Gastrocnemius medialis (tissue), 4 donors: ENCODE measurements at regions not wholly inside any gene's neighbourhood (a gene's known extent, or its start where the extent isn't known, plus 50 kb on each side); places are given as distances from the start of the nearest gene placed in this dataset.

Source experiments
- ATAC-seq, 2 donors: fragments of 150-250 bp; one replicate each; pipeline ENCODE4 v1.9.1; 2016
- DNase-seq, 2 donors: peaks; one replicate each; pipeline ENCODE4 v3.0.0-alpha.2; 2019
- H3K27ac ChIP-seq, 4 donors: fragments of 200-600 bp; sonication (generic); 1 replicate in 1 of 4; 2 replicates in 3 of 4; pipeline ENCODE4 v1.5.1; 2016 to 2018; ENCODE audit warnings: mild to moderate bottlenecking in 2 of 4, moderate library complexity in 1 of 4
- H3K27me3 ChIP-seq, 3 donors: fragments of 200-600 bp; sonication (generic) in 2 of 3; 1 replicate in 1 of 3; 2 replicates in 2 of 3; pipeline versions ENCODE4 v1.5.1 to v1.6.0; 2016 to 2019; ENCODE audit warnings: mild to moderate bottlenecking in 1 of 3, moderate library complexity in 1 of 3
- H3K36me3 ChIP-seq, 2 donors: fragments of 200-600 bp; sonication (generic) in 1 of 2; one replicate each; pipeline ENCODE4 v1.5.1; 2017 to 2018
- H3K4me1 ChIP-seq, 2 donors: fragments of 200-600 bp; sonication (generic) in 1 of 2; one replicate each; pipeline ENCODE4 v1.5.1; 2016 to 2017; ENCODE audit warnings: mild to moderate bottlenecking in 2 of 2
- H3K4me3 ChIP-seq, 4 donors: fragments of 200-600 bp; sonication (generic) in 3 of 4; 1 replicate in 1 of 4; 2 replicates in 3 of 4; pipeline ENCODE4 v1.5.1; 2016 to 2019; ENCODE audit warnings: mild to moderate bottlenecking in 2 of 4
- H3K9me3 ChIP-seq, 3 donors: fragments of 200-600 bp; sonication (generic) in 2 of 3; 1 replicate in 1 of 3; 2 replicates in 2 of 3; pipeline ENCODE4 v1.5.1; 2016 to 2019
- POLR2A ChIP-seq, 2 donors: fragments of 450-650 bp; IDR thresholded peaks; one replicate each; pipeline ENCODE4 v1.6.1; 2017; ENCODE audit warnings: antibody characterized with exemption in 2 of 2, mild to moderate bottlenecking in 2 of 2, moderate library complexity in 2 of 2
- in situ Hi-C, 4 donors: fragments of 200-750 bp; cut with MboI; loops; one replicate each; pipeline versions ENCODE4 v1.15.0 to v1.8.0; 2017; ENCODE audit warnings: low sequenced_read_pairs in 4 of 4
- intact Hi-C: fragments of 100-400 bp; cut with DNase I; formaldehyde crosslinking; loops from one replicate; pipeline ENCODE4 v1.15.1; 2023; ENCODE audit warnings: low total_unique reads
- TF ChIP-seq, protein P1 (sequence below), 5 experiments: fragments of 450-650 bp in 3 of 5; fragments of 200-600 bp in 2 of 5; sonication (generic) in 2 of 5; IDR thresholded peaks in 4 of 5; conservative IDR thresholded peaks in 1 of 5; 1 replicate in 4 of 5; 2 replicates in 1 of 5; pipeline ENCODE4 v1.5.1; 2016 to 2019; ENCODE audit warnings: antibody characterized with exemption in 5 of 5, mild to moderate bottlenecking in 3 of 5, moderate library complexity in 3 of 5

DNA sequence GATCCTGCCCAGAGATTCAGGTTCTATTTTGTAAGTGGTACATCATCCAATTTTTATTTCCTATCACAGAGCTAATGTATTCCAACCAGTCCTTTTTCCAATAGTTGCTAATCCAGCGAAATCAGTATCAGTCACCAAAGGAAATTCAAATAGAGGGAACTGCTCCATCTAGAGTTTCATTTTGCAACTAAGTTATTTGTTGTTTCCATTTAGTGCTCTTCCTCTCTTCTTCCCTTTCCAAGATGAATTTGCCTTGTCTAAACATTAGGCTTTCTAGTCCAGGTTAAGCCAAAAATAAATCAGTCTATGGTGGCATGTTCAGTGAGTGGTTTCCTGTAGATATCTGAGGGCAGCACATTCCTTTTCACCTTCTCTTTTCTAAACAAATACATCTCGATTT lies 79.8 kb upstream of the SPATA31D4 start:
- ATAC-seq (no peak), DNase-seq (no peak)
- intact Hi-C loops (loop anchor here (5.0 kb wide), 2 partner anchors 161 to 326 kb away; partner anchors contain the start of gene TLE1), in situ Hi-C loops (loop anchor here in 2 of 4 donors (25.0 kb wide), 1 partner anchor 336 kb away; no protein-coding TSS in a partner anchor)
- no peak for TF ChIP-seq POLR2A (IDR thresholded peaks at IDR 0.05)
- TF ChIP-seq, protein P1, sequence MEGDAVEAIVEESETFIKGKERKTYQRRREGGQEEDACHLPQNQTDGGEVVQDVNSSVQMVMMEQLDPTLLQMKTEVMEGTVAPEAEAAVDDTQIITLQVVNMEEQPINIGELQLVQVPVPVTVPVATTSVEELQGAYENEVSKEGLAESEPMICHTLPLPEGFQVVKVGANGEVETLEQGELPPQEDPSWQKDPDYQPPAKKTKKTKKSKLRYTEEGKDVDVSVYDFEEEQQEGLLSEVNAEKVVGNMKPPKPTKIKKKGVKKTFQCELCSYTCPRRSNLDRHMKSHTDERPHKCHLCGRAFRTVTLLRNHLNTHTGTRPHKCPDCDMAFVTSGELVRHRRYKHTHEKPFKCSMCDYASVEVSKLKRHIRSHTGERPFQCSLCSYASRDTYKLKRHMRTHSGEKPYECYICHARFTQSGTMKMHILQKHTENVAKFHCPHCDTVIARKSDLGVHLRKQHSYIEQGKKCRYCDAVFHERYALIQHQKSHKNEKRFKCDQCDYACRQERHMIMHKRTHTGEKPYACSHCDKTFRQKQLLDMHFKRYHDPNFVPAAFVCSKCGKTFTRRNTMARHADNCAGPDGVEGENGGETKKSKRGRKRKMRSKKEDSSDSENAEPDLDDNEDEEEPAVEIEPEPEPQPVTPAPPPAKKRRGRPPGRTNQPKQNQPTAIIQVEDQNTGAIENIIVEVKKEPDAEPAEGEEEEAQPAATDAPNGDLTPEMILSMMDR (IDR thresholded peaks at IDR 0.05 in 4 of 5, conservative IDR thresholded peaks at IDR 0.05 in 1 of 5), result peak in 2 of 5 experiments; percentile 31 to 42
- no peaks in the 10 kb centered on the region for H3K9me3 ChIP-seq
- peaks cover 12 to 22% of the 10 kb centered on the region in 2 donors for H3K4me1 ChIP-seq
- H3K36me3 ChIP-seq, result no peaks in the 10 kb centered on the region
- H3K4me3 ChIP-seq, result no peak overlapping the region
- H3K27ac ChIP-seq, result no peak overlapping the region
- H3K27me3 ChIP-seq, result no peaks in the 10 kb centered on the region

DNA sequence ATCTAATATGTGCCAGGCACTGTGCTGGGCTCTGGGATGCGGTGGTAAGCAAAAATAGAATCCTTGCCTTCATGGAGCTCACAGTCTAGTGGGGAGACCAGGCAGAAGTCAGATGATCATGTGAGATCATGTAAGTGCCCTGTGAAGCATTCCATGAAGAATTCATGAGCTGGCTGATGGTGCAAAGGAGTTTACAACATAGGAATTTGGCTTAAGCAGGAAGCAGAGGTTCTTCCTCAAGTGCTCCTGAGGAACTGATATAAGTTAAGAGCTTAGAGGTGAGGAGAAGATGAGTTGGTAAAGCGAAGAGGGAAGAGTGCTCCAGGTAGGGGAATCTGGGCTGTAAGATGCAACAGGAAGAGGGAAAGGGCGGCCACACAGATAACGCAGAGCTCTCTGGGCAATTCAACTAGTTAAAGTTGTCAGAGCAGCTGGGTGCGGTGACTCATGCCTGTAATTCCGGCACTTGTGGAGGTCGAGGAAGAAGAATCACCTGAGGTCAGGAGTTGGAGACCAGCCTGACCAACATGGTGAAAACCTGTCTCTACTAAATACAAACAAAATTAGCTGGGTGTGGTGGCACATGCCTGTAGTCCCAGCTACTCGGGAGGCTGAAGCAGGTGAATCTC lies 78.5 kb upstream of the SPATA31D4 start:
- DNase-seq (no peak), ATAC-seq (no peak)
- no peak overlapping the region for H3K4me3 ChIP-seq
- no peaks in the 10 kb centered on the region for H3K27me3 ChIP-seq
- H3K27ac ChIP-seq, result no peak overlapping the region
- TF ChIP-seq, protein P1 (IDR thresholded peaks at IDR 0.05 in 4 of 5, conservative IDR thresholded peaks at IDR 0.05 in 1 of 5), result no peak
- no peak for TF ChIP-seq POLR2A (IDR thresholded peaks at IDR 0.05)
- H3K36me3 ChIP-seq, result no peaks in the 10 kb centered on the region
- in situ Hi-C loops, result loop anchor here in 2 of 4 donors (25.0 kb wide), 1 partner anchor 337 kb away; no protein-coding TSS in a partner anchor
- no peaks in the 10 kb centered on the region for H3K9me3 ChIP-seq
- peaks cover 12 to 22% of the 10 kb centered on the region in 2 donors for H3K4me1 ChIP-seq
- intact Hi-C loops, result loop anchor here (5.0 kb wide), 2 partner anchors 162 to 327 kb away; partner anchors contain the start of gene TLE1

DNA sequence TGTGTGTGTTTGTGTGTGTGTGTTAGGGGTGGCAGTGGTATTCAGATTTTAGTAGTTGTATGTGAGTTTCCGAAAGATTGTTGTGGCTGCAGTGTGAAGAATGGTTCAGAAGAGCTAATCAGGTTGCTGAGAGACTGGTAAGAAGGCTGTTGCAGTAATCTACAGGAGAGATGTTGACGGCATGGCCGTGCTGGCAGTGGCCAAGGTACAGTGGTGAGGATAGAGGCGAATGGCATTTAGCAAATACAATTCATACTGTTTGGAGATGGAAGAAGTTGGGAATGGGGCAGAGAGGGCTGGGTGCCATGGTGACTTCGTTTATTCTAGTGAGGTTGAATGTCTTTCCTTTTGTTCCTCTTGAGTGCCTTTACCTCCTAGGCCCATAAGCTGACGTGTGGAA lies 77.5 kb upstream of the SPATA31D4 start:
- Histone ChIP-seq H3K27ac (peak overlapping the region in 1 of 4 donors; percentile 36), H3K4me3 (no peak overlapping the region), H3K36me3 (no peaks in the 10 kb centered on the region), H3K9me3 (no peaks in the 10 kb centered on the region), H3K4me1 (peaks cover 12 to 22% of the 10 kb centered on the region in 2 donors), H3K27me3 (no peaks in the 10 kb centered on the region)
- DNase-seq, result no peak
- no peak for ATAC-seq
- in situ Hi-C loops (no loop called here), intact Hi-C loops (no loop called here)
- TF ChIP-seq, protein P1 (IDR thresholded peaks at IDR 0.05 in 4 of 5, conservative IDR thresholded peaks at IDR 0.05 in 1 of 5), result no peak
- TF ChIP-seq POLR2A (IDR thresholded peaks at IDR 0.05), result no peak

DNA sequence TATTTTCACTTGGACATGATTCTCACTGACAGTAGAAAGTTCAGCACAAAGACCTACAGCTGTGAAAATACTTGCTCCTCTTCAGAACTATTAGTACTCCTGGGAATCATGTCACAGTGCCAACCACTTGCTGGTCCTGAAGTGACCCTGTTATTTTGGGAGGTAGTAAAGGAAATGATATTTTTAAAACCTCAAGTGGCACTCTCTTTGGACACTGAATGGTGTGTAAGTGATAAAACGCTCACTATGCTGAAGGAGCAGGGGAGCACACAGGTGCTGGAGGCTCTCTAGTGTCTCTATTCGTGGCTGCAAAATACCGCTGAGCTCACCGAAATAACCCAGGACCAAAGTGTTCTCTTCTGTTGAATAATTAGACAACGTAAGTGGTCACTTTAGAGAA lies 76.9 kb upstream of the SPATA31D4 start:
- DNase-seq (no peak), ATAC-seq (peak in 1 of 2 donors; percentile 32)
- Histone ChIP-seq H3K4me3 (no peak overlapping the region), H3K4me1 (peaks cover 12 to 22% of the 10 kb centered on the region in 2 donors), H3K27ac (peak overlapping the region in 2 of 4 donors; percentile 29 to 36), H3K9me3 (no peaks in the 10 kb centered on the region), H3K27me3 (no peaks in the 10 kb centered on the region), H3K36me3 (no peaks in the 10 kb centered on the region)
- intact Hi-C loops (no loop called here), in situ Hi-C loops (no loop called here)
- TF ChIP-seq POLR2A (IDR thresholded peaks at IDR 0.05), result no peak
- TF ChIP-seq, protein P1 (IDR thresholded peaks at IDR 0.05 in 4 of 5, conservative IDR thresholded peaks at IDR 0.05 in 1 of 5), result no peak
